Panc1 (cell line): ENCODE measurements at regions not wholly inside any gene's neighbourhood (a gene's known extent, or its start where the extent isn't known, plus 50 kb on each side); places are given as distances from the start of the nearest gene placed in this dataset.

ENCODE experiments used
- CTCF ChIP-seq: fragments of 450-650 bp; IDR thresholded peaks from 2 replicates; pipeline ENCODE4 v1.5.1; 2017; ENCODE audit warnings: mild to moderate bottlenecking
- POLR2AphosphoS5 ChIP-seq: IDR thresholded peaks from 2 replicates; pipeline ENCODE4 v1.6.1; 2012; ENCODE audit warnings: mild to moderate bottlenecking, low read depth, low read length, moderate library complexity
- REST ChIP-seq, 2 experiments: IDR thresholded peaks; 2 replicates each; pipeline ENCODE4 v1.6.1; 2011 to 2012; ENCODE audit warnings: low read depth in 2 of 2, control low read depth in 1 of 2, low read length in 1 of 2, mild to moderate bottlenecking in 1 of 2, moderate library complexity in 1 of 2; ENCODE audit not compliant: insufficient read depth in 1 of 2
- TCF7L2 ChIP-seq: IDR thresholded peaks from 2 replicates; pipeline ENCODE4 v1.6.1; 2011; ENCODE audit warnings: mild to moderate bottlenecking, low read depth, low read length, inconsistent platforms

DNA sequence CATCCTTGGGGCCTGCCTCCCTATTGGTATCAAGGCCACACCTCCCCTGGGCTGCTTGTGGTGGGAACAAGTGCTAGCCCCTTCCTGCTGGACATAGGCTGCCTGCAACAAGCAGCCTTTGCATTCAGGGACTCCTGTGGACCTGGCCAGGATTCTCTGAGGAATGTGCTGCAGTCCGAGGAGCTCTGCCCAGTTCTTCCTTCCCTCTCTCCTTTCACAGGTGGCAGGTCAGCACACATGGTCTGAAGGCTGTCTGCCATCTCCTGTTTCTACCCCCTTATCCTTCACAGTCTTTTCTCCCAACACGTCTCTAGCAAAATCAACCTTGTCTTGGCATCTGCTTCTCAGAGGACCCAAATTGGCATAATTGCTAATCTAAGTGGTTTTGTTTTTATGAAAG, 97.0 kb upstream of the LIPC start:
- TF ChIP-seq CTCF (no peak), POLR2AphosphoS5 (no peak), REST (IDR thresholded peaks at IDR 0.05; ENCODE audit: insufficient read depth in 1 of 2, low read depth in 2 of 2, low read length in 1 of 2) (no peak), TCF7L2 (no peak)
